ENCODE measurements at regions not wholly inside any gene's neighbourhood (a gene's known extent, or its start where the extent isn't known, plus 50 kb on each side); places are given as distances from the start of the nearest gene placed in this dataset.

DNA sequence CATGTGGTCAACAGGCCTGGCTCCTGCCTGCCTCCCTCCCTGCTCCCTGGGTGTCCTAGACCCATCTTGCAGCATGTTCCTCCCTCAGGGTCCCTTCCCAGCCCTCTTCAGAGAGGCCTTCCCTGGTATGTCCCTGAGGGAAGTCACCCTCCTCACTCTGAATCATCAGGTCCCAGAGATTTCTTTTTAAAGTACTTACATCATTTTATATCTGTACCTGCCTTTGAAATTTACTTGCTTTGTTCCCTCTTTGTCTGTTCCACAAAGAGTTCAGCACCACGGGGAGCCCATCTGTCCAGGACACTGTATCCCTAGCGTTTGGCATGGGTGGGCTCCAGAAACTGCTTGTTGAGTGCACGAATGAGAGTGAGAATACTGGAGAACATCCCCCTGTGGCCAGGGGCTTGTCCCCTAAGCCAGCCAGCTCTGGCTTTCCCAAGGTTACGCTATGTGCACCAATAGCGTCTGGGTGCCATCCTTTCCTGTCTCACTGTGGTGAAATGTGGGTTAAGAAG lies 50.6 kb upstream of the IGFBP3 start:
- TF ChIP-seq, protein P1, sequence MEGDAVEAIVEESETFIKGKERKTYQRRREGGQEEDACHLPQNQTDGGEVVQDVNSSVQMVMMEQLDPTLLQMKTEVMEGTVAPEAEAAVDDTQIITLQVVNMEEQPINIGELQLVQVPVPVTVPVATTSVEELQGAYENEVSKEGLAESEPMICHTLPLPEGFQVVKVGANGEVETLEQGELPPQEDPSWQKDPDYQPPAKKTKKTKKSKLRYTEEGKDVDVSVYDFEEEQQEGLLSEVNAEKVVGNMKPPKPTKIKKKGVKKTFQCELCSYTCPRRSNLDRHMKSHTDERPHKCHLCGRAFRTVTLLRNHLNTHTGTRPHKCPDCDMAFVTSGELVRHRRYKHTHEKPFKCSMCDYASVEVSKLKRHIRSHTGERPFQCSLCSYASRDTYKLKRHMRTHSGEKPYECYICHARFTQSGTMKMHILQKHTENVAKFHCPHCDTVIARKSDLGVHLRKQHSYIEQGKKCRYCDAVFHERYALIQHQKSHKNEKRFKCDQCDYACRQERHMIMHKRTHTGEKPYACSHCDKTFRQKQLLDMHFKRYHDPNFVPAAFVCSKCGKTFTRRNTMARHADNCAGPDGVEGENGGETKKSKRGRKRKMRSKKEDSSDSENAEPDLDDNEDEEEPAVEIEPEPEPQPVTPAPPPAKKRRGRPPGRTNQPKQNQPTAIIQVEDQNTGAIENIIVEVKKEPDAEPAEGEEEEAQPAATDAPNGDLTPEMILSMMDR (conservative IDR thresholded peaks at IDR 0.05; ENCODE audit: low read length): no peak
- no peak for TF ChIP-seq EZH2phosphoT487 (IDR thresholded peaks at IDR 0.05; ENCODE audit: borderline replicate concordance, low read depth, low read length)
